Stomach (tissue), 4 donors: ENCODE measurements at regions not wholly inside any gene's neighbourhood (a gene's known extent, or its start where the extent isn't known, plus 50 kb on each side); places are given as distances from the start of the nearest gene placed in this dataset.

Experiments
- CTCF ChIP-seq, 7 experiments: fragments of 450-650 bp in 4 of 7; fragments of 200-600 bp in 3 of 7; sonication (generic) in 3 of 7; IDR thresholded peaks; one replicate each; pipeline ENCODE4 v1.5.1; 2016 to 2019; ENCODE audit warnings: antibody characterized with exemption in 7 of 7, control low read depth in 2 of 7, mild to moderate bottlenecking in 1 of 7
- POLR2A ChIP-seq, 4 donors: fragments of 450-650 bp; IDR thresholded peaks; one replicate each; pipeline ENCODE4 v1.6.1; 2016; ENCODE audit warnings: antibody characterized with exemption in 4 of 4, control low read depth in 2 of 4, mild to moderate bottlenecking in 1 of 4, moderate library complexity in 1 of 4
- POLR2AphosphoS5 ChIP-seq, 3 donors: sonication (generic); formaldehyde crosslinking; IDR thresholded peaks; one replicate each; pipeline ENCODE4 v1.6.1; 2016; ENCODE audit warnings: antibody characterized with exemption in 3 of 3

- TF ChIP-seq CTCF (IDR thresholded peaks at IDR 0.05) (no peak), POLR2AphosphoS5 (IDR thresholded peaks at IDR 0.05) (no peak), POLR2A (IDR thresholded peaks at IDR 0.05) (no peak)
Observed at GRCh38 chr10:84588971-84589370, 260.6 kb downstream of the CCSER2 start.
